Islet of Langerhans (tissue), 1 donor: ENCODE measurements at regions not wholly inside any gene's neighbourhood (a gene's known extent, or its start where the extent isn't known, plus 50 kb on each side); places are given as distances from the start of the nearest gene placed in this dataset.

Experiments
- FAIRE-seq: peaks from one replicate; lab custom pipeline; 2011; peaks lifted over from hg19 to GRCh38; lab: Jason Lieb, UNC

DNA sequence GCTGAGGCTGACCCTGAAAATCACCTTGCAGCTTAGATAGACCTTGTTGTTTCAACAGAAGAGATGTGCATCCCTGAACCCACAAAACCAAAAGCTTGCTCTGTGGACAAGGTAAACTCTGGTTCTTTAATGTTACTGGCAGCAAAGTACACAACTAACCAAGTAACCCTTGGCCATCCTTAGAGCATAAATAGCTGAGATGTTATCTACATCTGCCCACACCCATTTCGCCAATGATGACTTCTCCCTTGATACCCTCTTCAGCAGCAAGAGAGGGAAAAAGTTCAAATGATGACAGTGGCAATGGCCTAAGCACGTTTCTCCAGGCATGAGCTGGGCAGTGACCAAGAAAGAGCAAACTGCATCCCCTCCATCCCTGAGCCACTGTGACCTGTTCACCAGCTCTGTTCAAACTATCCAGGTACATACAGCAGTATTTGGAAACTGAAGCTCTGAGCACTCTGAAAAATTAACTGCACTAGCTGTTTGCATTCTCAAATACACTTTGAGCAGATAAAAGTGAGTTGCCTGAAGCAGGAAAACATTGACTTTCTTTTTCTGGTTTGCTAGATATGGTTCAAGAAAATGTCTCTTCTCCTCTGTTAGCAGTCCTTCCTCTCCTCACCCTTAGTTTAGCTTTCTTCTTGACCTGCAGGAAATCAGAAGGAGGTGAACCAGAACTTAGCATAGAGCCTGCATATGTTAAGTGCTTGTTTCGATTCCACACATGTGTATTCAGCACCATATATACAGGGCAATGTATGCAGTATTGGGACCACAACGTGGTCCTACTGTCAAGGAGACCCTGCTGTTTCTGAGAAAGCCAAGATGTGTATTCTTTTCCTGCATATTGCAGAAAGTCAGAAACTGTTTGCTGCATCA, 231.7 kb downstream of the FOXO1 start:
- FAIRE-seq, result no peak

DNA sequence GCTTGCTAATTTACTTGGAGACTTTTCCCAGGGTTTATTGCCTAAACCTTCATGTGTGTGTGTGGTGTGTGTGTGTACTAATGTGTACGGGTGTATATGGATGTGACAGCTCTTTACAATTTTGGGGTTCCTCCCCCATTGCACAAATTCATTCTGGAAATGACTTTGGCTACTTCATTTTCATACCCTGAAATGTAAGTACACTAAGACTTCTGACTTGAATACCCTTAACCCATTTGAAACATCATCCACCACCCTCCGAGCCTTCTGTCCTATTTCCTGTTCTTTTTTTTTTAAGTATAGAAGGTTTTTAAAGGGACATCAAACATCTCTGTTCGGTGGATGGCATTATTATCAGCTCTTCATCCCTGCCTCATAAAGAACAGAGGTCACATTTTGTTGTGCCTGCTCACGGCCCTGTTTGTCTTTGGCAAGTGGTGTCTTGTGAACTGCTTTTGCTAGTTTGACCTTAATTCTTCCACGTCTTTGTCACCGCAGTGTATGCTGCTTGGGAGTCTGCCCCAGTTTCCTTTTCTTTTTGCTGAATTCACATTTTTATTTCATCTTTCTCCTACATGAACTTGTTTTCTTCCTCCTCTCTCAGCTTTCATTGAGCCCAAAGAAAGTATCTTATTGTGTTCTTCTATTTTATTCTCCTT, 228.3 kb downstream of the FOXO1 start:
- FAIRE-seq, result no peak

DNA sequence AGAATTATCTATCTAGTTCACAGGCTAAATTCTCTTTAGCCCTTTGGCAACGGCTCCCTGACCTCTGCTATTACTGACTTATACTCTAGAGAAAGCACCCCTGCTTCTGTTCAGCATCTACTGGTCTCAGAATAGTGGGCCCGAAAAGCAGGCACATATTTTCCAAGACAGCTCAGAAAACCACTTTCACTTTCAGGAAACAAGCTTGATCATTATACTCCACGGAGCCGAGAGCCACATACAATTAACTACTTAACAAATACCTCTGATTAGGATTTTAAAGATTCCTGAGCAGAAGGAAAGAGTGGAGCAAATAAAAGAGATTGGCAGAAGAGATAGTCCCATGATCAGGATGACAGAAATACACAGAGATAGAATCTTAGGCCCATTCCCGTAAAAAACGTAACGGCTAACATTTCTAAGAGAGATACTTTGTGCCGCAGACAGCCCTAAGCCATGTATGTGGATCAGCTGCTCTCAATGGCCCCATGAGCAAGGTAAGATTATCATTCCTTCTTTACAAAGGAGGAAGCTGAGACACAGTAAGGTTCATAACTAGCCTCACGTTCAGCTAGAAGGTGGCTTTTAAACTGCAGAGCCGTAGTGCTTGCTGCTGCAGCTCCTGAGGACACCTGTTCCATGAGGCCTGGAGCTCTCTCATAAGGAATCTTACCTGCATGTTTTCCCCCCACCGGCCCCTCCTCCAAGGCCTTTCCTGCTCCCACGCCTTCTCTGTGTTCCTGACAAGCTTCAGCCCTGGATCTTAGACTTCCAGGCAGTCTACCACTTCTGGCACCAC, 227.2 kb downstream of the FOXO1 start:
- FAIRE-seq, result no peak

DNA sequence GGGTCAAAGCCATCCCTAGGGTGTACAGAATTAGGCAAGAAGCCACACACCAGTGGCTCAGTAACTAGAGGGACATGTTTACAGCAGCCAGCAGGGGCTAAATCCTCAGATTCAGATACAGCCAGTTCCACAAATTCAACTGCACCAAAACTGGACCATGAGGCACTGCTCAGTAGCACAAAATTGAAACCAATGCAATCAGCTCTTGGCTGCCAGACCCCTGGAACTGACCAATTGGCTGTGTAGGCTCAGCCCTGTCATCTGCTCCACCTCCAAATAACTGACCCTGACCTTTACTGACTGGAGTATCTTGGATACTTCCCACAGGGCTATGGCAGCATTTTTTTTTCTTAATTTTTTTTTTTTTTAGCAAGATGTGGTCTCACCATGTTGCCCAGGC, 226.5 kb downstream of the FOXO1 start:
- FAIRE-seq, result no peak

DNA sequence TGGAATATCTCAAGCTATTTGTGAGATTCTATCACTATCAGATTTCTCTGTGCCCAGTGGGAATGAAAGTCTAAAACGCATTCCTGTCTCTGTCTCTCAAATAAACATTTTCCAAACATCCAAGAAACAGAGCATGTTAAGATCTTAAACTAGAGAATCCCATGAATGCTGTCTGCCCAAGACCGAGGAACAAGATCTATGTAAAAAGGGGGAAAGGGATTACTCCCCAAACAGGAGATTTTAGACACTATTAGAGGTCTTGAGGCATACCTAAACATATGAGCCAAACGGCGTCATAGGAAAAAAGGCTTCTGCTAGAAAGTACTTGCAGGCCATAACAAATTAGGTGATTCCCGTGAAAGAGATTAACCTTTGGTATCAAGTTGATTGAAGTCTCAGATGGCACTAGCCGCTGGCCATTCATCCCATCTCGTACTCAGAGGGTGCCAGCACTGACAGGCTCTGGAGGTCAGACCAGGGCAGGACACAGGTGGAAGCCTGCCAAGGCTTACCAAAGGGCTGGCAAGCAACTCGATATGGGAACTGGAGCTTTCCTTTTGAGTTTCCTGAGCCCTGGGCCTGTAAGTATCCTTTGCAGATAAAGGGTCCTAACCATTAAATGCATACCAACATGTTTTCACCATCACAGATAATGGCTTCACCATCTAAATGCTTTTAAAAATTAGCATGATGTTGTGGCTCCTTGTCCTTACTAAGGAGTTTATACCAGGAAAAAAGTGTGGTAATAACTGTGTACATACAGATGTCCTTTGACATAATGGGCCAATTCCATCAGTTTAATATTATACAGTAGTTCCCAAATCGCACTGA, 225.2 kb downstream of the FOXO1 start:
- no peak for FAIRE-seq

DNA sequence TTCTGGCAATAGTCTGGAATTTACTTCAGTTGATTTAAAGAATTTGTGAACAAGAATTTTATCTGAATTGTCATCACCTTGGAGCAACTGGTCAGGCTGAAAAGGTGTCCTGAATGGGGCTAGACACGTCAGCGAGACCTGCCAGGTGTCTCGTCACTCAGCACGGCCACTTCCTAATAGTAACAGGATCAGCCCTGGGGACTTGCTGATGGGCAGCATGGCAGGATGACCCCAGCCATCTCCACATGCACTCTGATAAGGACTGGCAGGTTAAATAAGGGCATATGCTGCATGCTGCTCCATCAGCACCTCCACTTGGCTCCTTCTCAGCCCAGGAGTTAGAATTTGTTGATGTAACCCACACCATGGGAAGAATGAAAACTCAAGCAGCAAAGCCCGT, 224.2 kb downstream of the FOXO1 start:
- no peak for FAIRE-seq

DNA sequence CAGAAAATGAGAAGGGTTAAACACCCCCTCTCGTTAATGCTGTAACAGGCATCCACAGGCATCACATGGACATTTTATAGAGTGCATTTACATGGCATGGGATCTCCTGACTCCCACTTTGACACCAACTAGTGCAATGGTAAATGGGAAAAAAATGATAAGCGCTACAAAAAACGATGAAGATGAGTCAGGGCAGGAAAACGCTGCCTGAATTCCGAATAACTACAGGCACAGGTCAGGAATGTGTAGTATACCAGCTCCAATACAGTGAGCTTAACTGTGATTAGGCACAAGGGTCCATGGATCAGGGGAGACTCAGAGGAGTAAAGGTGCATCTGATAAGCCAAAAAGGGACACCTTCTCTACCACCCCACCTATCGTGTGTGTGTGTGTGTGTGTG, 223.6 kb downstream of the FOXO1 start:
- FAIRE-seq, result no peak

DNA sequence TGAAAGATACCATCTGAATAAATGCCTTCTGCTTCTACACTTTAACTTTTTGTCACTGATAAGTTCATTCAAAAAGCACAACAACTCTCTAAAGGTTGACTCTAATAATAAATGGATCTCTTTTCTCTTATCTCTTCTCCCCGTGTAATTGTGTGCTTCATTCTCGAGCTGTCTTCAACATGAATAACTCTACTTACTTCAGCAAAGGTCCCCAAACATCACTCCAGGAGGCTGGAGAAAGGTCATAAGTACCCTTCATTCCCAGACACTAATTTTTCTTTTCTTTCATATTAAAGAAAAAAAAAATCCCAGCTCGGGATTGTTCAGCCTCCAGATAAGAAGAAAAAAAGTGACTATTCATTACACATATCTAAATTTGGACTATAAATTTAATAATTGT, 222.2 kb downstream of the FOXO1 start:
- FAIRE-seq, result no peak

DNA sequence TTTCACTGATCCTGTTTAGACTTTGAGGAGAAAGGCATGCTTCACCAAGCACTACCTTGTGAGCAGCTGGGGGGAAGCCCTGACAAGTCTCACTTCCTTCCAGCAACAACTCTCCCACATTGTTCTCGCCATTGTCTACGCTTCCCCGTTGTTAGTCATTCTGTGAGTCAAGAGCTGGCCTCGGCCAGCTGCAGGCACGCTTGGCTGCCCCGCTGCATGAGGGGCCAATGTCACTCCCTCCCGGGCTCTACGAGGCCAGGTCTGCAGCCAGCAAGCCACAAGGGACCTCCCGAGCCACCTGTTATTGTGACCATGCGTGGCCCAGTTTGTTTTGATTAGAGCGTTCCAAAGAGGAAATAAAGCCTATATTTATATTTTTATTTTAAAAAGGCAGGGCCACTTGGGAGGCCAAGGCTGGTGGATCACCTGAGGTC, 220.9 kb downstream of the FOXO1 start:
- no peak for FAIRE-seq

DNA sequence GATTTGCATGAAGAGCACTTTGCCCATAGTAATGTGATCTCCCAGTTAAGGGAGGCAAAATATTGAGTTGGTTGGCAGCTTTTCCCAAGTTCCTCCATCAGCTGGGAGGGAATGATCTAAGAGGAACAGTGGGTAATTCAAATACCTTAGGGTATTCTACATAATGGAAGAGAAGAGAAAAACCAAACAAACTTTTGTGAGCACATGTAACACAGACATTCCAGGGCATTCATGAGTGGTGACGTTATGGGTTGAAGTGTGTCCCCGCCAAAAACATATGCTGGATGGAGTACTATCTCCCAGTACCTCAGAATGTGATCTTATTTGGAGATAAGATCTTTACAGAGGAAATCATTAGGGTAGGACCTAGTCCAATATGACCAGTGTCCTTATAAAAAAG, 220.1 kb downstream of the FOXO1 start:
- no peak for FAIRE-seq

DNA sequence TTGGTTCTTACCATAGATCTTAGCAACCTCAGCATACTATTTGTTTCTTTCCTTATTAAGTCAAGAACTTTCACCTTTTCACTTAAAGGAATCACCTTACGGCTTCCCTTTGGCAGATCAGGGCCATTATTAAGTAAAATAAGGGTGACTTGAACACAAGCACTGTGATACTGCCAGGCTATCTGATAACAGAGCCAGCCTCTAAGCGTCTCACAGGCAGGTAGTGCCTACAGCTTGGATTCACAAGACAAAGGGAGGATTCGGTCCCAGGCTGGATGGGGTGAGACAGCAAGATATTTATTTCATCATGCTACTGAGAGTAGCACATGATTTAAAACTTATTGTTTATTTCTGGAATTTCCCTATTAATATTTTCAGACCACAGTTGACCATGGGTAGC, 218.6 kb downstream of the FOXO1 start:
- no peak for FAIRE-seq

DNA sequence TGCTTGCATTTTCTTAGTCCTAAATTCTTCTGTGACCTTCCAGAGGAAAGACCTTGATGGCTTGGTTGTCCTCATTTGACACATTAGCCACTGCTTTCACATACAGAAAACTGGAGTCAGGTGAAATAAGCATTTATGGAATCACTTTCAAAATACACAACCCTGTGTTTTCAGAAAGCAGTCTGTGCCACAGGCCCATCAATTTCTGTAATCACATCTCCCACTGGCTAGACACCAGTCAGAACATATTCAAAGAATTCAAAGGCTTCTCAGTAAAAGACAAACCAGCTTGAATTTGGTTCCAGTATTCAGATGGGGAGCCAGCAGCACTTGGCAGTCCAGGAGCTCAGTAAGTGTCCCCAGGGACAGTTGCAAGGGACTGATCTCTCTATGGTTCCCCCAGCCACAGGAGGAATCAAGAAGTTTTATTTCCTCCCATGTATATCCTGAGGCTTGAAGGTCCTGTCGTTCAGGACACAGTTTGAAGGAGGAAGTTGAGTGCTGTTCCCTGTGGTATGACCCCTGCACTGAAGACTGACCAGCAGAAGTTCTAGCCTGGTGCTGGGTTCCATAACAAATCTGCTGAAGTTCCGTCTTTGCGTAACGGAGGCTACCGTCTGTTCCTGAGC, 214.3 kb downstream of the FOXO1 start:
- no peak for FAIRE-seq

DNA sequence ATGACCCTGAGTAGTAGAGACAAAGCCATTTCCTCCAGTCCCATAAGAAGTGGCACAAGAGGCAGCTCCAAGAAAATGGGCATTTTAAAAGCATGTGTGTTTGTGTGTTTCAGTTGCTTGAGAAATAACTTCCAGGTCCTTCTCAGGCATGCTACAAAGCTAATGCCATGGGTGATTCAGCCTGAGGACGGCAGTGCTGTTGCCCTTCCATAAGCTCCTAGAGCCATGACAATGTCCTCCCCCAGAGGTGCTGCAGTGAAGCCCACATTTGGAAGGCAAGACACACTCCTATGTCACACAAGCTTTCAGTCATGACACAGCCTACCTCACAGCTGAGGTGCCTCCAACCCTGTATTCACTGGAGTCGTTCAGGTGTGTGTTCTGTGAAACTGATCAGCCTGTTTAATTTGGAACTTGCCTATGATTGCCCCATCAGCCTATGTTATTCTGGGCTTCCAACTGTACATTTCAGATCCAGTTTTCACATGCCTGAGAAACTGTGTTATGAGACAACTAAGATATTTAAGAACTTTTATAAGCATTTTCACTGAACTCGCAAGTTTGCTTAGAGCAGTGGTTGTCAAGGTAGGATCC, 213.6 kb downstream of the FOXO1 start:
- no peak for FAIRE-seq

DNA sequence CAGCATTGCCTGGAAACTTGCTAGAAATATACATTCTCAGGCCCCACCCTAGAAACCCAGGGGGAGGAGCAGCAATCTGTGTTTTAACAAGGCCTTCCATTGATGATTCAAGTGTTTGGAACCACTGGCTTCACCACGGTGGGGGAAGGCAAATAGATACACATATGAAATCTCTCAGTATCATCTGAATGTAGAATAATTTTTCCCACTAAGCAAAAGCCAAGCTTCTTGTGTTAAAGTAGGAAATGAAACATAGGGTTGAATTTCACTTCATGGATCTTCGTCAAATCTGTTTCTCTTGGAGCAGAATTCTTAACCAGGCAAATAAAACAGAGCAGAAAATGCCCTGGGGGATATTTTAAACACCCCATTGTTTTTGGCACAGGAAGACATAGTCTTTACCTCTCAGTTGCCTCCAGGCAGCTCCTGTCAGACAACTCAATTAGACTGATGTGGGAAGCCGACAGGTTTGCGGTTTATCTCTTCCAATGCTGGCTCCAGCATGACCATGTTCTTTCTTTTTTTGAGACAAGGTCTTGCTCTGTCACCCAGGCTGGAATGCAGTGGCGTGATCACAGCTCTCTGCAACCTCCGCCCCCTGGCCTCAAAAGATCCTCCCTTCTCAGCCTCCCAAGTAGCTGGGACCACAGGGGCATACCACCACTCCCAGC, 213.0 kb downstream of the FOXO1 start:
- FAIRE-seq, result no peak

DNA sequence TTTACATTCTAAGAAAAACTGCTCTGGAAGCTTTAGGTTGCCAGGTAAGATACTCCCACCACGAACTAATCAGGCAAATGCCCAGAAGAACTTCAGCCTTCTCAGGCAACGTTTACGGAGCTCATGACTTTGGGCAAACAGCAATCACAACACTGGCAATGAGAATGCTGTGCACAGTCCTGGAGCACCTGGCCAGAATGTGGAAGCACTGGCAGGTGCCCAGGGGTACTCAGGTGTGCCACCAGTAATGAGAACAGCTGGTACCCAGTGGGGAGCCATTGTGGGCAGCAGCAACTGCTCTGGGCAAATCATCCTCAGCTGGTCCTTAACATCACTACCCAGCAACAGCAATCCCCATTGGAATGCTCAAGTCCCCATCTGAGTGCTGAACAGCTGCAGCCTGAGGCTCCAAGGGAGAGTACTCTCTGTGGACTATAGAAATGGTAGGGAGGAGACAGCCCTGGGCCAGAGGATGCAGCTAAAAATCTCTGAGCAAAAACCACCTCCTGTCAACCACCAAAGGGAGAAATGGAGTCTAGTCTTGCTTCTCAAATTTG, 210.0 kb downstream of the FOXO1 start:
- FAIRE-seq, result no peak

DNA sequence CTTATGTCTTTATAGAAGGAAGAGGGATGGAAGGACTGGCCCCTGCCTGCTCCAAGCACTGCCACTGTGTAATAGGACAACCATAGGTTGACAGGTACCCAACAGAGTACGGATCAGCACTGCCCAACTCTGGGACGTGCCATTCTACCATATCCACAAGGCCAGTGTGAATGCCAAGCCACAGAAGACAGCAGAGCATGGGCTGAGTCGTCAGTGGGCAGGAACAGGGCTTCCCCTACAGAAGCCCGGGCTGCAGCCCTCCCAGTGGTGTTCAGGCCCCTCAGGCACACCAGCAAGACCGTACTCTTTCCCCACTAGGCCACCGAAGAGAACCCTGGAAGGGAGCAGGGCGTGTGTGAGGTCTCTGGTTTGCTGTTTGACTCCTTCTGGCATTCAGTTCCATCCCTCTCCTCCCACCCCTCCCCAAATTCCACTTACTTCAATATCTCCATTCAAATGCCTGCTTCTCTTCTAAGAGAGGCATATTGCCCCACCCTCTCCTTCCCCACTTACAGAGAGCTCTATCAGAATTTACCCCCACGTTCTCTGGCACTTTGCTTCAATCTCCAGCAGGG, 209.4 kb downstream of the FOXO1 start:
- no peak for FAIRE-seq

DNA sequence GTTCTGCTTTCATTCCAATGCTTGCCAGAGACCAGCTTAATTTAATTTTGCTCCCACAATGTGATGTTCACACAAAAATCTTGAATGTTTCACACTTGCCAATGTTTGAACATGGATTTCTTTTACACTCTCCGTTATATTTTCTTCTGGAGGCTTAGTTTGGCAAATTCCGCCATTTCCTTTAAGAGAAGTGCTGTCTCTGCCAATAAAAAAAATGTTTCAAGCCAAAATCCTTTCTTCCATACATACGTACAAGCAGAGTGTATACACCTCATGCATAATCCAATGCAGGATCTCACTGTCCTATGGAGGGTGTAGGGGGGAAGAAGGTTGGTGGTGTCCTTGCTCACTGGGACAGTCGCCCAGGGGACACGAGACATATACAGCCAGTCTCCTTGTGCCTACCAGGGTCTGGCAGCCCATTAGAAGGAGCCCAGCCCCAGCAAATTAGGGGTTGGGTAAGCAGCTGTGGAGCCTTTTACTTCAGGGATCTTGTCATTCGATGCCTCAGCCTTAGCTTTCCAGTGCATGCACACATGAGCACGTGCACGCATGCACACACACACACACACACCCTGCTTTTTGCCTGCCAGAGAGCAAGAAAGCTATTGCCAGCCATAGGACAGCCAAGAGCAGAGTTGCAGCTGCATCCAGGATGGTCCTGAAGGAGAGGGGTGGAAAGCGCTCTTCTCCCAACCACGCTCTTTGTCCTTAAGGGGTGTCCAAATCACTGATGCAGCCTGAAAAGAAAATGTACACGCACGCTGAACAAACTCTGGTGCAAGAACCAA, 208.3 kb downstream of the FOXO1 start:
- no peak for FAIRE-seq

DNA sequence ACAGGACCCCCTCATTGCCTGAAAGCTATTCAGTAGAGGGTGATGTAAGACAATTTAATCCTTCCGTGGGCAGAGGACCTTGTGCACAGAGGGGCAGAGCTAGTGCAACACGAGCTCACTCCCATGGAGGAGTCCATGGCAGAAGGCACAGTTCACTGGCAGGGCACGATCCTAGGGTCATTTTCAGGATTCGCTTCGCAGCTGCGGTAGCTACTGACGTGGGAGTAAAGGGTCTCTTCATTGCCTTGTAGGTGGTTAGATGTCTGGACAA, 207.8 kb downstream of the FOXO1 start:
- no peak for FAIRE-seq

DNA sequence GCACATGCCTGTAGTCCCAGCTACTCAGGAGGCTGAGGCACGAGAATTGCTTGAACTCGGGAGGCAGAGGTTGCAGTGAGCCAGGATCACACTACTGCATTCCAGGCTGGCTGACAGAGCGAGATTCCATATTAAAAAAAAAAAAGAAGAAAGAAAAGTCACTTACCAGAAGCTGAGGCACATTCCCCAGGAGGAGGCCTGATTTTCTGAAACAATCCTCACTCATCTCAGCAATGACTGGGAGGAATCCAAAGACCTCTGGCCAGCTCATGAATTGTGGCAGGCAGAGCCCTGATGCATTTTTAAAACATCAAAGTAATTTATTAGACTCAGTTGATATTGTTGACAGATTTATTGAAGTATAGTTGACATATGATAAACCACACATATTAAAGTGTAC, 206.3 kb downstream of the FOXO1 start:
- FAIRE-seq, result no peak
